Parathyroid adenoma (tissue), 2 donors: ENCODE measurements at regions not wholly inside any gene's neighbourhood (a gene's known extent, or its start where the extent isn't known, plus 50 kb on each side); places are given as distances from the start of the nearest gene placed in this dataset.

ENCODE experiments used
- H2AFZ ChIP-seq: fragments of 300-600 bp; sonication (generic); one replicate; pipeline ENCODE4 v1.7.0; 2017; ENCODE audit warnings: antibody characterized with exemption, mild to moderate bottlenecking
- H3K27ac ChIP-seq: fragments of 300-600 bp; sonication (generic); one replicate; pipeline ENCODE4 v1.7.0; 2017
- H3K27me3 ChIP-seq: fragments of 300-600 bp; sonication (generic); one replicate; pipeline ENCODE4 v1.7.0; 2017; ENCODE audit warnings: low read length; ENCODE audit not compliant: control insufficient read depth, insufficient read depth
- H3K36me3 ChIP-seq: fragments of 300-600 bp; sonication (generic); one replicate; pipeline ENCODE4 v1.7.0; 2017; ENCODE audit warnings: low read length; ENCODE audit not compliant: control insufficient read depth, insufficient read depth
- H3K4me1 ChIP-seq: fragments of 300-600 bp; sonication (generic); one replicate; pipeline ENCODE4 v1.7.0; 2017; ENCODE audit warnings: control low read depth
- H3K4me2 ChIP-seq: fragments of 300-600 bp; sonication (generic); one replicate; pipeline ENCODE4 v1.7.0; 2017; ENCODE audit warnings: low read length
- H3K4me3 ChIP-seq: fragments of 300-600 bp; sonication (generic); one replicate; pipeline ENCODE4 v1.7.0; 2017; ENCODE audit warnings: low read depth, low read length
- H3K79me2 ChIP-seq: fragments of 300-600 bp; sonication (generic); one replicate; pipeline ENCODE4 v1.7.0; 2017; ENCODE audit warnings: control low read depth
- H3K9ac ChIP-seq: fragments of 300-600 bp; sonication (generic); one replicate; pipeline ENCODE4 v1.7.0; 2017; ENCODE audit warnings: mild to moderate bottlenecking
- H3K9me3 ChIP-seq: fragments of 300-600 bp; sonication (generic); one replicate; pipeline ENCODE4 v1.7.0; 2017; ENCODE audit warnings: low read length; ENCODE audit not compliant: control insufficient read depth
- TF ChIP-seq, protein P1 (sequence below): fragments of 300-600 bp; sonication (generic); IDR thresholded peaks from one replicate; pipeline ENCODE4 v1.7.0; 2017; ENCODE audit warnings: antibody characterized with exemption, mild to moderate bottlenecking
- donor health status: primary hyperparathyroidism.

DNA sequence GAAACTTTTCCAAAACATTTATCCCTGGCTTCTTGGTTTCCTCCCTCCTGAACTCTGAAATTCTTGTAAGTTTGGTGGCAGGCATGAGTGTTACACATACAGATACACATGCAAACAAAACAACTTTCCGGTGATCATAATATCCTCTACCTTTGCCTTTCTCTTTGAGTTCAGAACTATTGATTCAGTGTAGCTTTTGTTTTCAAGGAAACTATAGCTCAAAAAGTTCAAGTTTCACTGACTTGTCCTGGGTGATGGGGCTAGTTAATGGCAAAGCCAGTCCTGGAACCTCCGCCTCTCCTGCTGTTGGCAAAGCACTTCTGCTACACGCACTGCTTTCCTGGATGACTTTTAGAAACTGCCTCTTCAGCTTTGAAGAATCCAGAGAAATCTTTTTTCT, 177.3 kb upstream of the FAT1 start:
- Histone ChIP-seq H3K4me1 (no peaks in the 10 kb centered on the region), H2AFZ (no peak overlapping the region), H3K9ac (no peak overlapping the region), H3K27me3 (no peaks in the 10 kb centered on the region), H3K4me3 (no peak overlapping the region), H3K4me2 (no peak overlapping the region), H3K79me2 (no peaks in the 10 kb centered on the region), H3K36me3 (no peaks in the 10 kb centered on the region), H3K27ac (no peak overlapping the region), H3K9me3 (no peaks in the 10 kb centered on the region)
- TF ChIP-seq, protein P1, sequence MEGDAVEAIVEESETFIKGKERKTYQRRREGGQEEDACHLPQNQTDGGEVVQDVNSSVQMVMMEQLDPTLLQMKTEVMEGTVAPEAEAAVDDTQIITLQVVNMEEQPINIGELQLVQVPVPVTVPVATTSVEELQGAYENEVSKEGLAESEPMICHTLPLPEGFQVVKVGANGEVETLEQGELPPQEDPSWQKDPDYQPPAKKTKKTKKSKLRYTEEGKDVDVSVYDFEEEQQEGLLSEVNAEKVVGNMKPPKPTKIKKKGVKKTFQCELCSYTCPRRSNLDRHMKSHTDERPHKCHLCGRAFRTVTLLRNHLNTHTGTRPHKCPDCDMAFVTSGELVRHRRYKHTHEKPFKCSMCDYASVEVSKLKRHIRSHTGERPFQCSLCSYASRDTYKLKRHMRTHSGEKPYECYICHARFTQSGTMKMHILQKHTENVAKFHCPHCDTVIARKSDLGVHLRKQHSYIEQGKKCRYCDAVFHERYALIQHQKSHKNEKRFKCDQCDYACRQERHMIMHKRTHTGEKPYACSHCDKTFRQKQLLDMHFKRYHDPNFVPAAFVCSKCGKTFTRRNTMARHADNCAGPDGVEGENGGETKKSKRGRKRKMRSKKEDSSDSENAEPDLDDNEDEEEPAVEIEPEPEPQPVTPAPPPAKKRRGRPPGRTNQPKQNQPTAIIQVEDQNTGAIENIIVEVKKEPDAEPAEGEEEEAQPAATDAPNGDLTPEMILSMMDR = no peak

DNA sequence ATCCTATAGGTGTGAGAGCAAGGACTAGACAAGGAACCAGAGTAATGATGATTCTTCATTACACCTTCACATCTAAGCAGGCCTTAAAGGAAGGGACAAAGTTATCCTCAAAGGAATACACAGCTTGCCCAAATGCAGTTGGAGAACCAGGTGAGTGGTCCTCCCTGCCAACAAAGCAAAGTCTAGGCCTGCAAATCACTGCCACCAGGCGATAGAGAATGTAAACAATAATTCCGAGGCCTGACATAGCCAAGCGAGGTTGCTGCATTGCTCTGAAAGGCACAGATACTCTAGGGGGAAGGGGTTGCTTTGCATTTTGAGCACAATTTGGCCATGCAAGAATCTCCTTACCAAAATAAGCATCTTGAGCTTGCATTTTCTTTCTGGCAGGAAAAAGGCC, 178.2 kb upstream of the FAT1 start:
- Histone ChIP-seq H3K36me3 (no peaks in the 10 kb centered on the region), H3K4me1 (no peaks in the 10 kb centered on the region), H3K9ac (no peak overlapping the region), H3K79me2 (no peaks in the 10 kb centered on the region), H3K4me2 (no peak overlapping the region), H2AFZ (no peak overlapping the region), H3K9me3 (no peaks in the 10 kb centered on the region), H3K4me3 (no peak overlapping the region), H3K27ac (no peak overlapping the region), H3K27me3 (no peaks in the 10 kb centered on the region)
- TF ChIP-seq, protein P1 = no peak

DNA sequence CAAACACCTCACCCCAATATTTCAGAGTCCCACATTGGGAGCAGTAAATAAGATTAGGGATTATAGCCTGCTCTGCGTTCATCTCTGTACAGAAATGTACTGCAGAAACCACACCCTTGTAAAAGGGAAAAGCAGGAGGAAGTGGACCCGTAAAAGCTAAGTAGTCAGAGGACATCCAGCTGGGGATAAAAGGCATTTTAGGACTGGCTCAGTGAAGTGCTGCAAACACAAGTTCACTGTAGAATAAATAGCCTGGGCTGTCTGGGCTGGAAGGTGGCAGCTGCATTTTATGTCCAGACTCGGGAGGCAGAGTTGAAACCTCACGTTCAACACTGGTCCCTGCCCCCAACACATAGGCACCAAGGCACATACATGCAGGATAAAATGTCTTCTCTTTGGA, 178.7 kb upstream of the FAT1 start:
- Histone ChIP-seq H3K9me3 (no peaks in the 10 kb centered on the region), H2AFZ (no peak overlapping the region), H3K79me2 (no peaks in the 10 kb centered on the region), H3K36me3 (no peaks in the 10 kb centered on the region), H3K4me2 (no peak overlapping the region), H3K4me3 (no peak overlapping the region), H3K27ac (no peak overlapping the region), H3K4me1 (no peaks in the 10 kb centered on the region), H3K27me3 (no peaks in the 10 kb centered on the region), H3K9ac (no peak overlapping the region)
- TF ChIP-seq, protein P1 = no peak

DNA sequence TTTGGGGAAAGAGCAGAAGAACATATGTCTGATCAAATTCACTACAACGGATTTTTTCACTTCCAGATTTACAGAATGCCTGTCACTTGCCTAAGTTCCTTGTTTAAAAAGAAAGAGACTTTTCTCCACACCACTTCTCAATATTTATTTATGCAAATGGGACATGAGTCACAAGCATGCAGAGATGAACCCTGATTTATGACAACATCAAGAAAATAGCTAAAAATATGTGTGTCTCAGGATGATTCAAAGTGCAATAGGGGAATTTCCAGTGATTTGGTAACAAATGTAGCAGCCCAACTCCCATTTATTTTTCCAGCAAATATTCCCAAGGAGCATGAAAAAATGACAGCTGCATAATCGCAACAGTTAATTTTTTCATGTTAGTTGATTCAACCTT, 180.4 kb upstream of the FAT1 start:
- no peaks in the 10 kb centered on the region for H3K79me2 ChIP-seq
- no peaks in the 10 kb centered on the region for H3K36me3 ChIP-seq
- H3K9ac ChIP-seq = no peak overlapping the region
- TF ChIP-seq, protein P1 = no peak
- no peaks in the 10 kb centered on the region for H3K4me1 ChIP-seq
- no peaks in the 10 kb centered on the region for H3K9me3 ChIP-seq
- no peak overlapping the region for H3K27ac ChIP-seq
- no peak overlapping the region for H3K4me3 ChIP-seq
- H3K4me2 ChIP-seq = no peak overlapping the region
- H2AFZ ChIP-seq = no peak overlapping the region
- no peaks in the 10 kb centered on the region for H3K27me3 ChIP-seq

DNA sequence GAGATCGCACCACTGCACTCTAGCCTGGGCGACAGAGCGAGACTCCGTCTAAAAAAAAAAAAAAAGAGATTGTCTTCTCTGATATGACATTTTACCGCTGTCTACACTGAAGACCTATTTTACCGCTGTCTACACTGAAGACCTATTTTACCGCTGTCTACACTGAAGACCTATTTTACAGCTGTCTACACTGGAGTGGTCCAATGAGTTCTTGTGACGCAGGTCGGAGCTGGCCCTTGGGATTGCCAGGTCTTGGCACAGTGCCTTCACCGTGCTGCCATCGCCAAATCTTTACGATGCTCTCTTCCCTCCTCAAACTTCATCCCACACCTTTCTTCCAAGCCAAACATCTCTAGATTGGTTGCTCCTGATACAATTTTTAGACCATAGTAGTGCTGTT, 183.1 kb upstream of the FAT1 start:
- Histone ChIP-seq H3K4me3 (no peak overlapping the region), H3K27me3 (no peaks in the 10 kb centered on the region), H3K4me1 (no peaks in the 10 kb centered on the region), H3K27ac (no peak overlapping the region), H3K9ac (no peak overlapping the region), H2AFZ (no peak overlapping the region), H3K9me3 (no peaks in the 10 kb centered on the region), H3K36me3 (no peaks in the 10 kb centered on the region), H3K4me2 (no peak overlapping the region), H3K79me2 (no peaks in the 10 kb centered on the region)
- TF ChIP-seq, protein P1 = no peak
